Transverse colon (tissue), 3 donors: ENCODE measurements at regions not wholly inside any gene's neighbourhood (a gene's known extent, or its start where the extent isn't known, plus 50 kb on each side); places are given as distances from the start of the nearest gene placed in this dataset.

Experiments used
- CTCF ChIP-seq, 5 experiments: fragments of 200-600 bp in 3 of 5; fragments of 450-650 bp in 2 of 5; sonication (generic) in 3 of 5; IDR thresholded peaks; 1 replicate in 2 of 5; 2 replicates in 3 of 5; pipeline ENCODE4 v1.5.1; 2016 to 2017; ENCODE audit warnings: antibody characterized with exemption in 5 of 5, inconsistent platforms in 3 of 5, mild to moderate bottlenecking in 2 of 5, moderate library complexity in 1 of 5
- POLR2A ChIP-seq: fragments of 450-650 bp; IDR thresholded peaks from one replicate; pipeline ENCODE4 v1.6.1; 2016; ENCODE audit warnings: antibody characterized with exemption, mild to moderate bottlenecking, moderate library complexity

GRCh38 chr11:116062490-116063171, 558.4 kb upstream of the CADM1 start:
- TF ChIP-seq POLR2A, result no peak
- no peak for TF ChIP-seq CTCF (IDR thresholded peaks at IDR 0.05)
